HG02678 (cell line): ENCODE measurements at regions not wholly inside any gene's neighbourhood (a gene's known extent, or its start where the extent isn't known, plus 50 kb on each side); places are given as distances from the start of the nearest gene placed in this dataset.

ENCODE experiments used
- ATAC-seq: cut with Tn5 transposase; IDR thresholded peaks from one replicate; pipeline ENCODE4 v1.9.1; 2021; ENCODE audit warnings: mild to moderate bottlenecking, moderate library complexity; ENCODE audit not compliant: unreplicated experiment

DNA sequence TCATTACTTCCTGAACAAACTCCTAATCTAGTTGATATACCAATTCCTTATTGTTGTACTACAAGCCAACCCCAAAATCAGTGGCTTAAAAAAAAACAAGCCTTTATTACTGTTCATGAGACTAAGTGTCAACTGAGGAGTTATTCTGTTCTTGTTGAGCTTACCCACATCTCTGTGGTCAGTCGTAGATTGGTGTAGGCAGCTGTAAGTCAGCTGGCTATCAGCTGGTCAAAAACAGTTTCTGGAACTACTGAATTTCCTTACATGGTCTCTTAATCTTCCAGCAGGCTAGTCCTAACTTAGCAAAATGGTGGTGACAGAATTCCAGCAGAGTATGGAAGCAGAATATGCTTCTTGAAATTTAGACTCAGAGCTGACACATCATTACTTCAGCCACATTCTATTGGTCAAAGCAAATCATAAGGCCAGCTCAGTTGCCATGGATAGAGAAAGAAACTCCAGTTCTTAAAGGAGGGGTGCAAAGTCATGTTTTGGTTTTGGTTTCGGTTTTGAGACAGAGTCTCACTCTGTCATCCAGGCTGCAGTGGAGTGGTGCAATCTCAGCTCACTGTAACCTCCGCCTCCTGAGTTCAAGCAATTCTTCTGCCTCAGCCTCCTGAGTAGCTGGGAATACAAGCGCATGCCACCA, 386.1 kb upstream of the MPDZ start:
- no peak for ATAC-seq

DNA sequence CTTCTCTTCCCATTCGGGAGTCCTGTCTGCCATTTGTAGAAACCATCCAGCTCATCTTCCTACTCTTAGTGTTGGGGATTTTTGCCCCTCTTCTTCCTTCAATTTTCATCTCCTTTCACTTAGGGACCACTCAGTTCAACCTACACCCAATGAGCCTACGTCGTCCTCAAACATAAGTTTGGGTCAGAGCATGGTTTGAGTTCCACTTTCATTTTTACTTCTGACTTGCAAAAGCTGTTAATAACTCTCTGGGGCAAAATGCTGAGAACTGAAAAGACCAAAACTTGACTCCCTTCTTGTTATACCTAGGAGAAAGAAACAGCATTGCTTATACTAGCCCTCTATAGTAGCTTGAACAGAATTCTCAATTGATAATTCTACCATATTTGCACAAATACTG, 381.5 kb upstream of the MPDZ start:
- peak; percentile 61 for ATAC-seq

DNA sequence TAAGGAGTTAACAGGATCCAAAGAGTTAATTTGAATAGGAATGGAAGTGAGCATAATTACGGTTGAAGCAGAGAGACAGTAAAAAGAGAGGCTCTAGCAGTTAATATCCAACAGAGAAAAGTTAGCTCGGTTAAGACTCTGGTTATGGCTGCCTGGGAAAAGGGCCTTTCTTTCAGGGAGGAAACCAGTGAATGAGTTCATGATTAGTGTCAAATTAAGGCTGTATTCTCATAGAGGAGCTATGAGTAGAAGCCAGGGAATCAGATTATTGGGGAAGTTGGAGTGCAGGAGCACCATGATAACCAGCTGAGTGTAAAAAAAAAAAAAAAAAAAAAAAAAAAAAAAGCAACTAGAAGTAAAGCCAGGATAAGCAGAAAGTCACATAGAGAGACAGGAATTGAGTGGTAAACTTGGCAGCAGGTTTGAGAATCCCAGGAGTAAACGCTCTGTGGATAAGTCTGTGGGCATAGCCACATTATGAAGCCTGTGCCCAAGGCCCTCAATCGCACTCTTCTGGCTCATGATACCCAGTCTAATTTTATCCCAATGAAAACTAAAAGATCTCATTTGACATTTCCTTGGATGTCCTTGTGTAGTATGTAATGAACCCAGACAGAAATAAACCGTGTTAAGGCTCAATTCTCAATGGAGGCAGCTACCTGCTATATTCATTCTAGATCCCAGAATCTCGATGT, 372.6 kb upstream of the MPDZ start:
- no peak for ATAC-seq

DNA sequence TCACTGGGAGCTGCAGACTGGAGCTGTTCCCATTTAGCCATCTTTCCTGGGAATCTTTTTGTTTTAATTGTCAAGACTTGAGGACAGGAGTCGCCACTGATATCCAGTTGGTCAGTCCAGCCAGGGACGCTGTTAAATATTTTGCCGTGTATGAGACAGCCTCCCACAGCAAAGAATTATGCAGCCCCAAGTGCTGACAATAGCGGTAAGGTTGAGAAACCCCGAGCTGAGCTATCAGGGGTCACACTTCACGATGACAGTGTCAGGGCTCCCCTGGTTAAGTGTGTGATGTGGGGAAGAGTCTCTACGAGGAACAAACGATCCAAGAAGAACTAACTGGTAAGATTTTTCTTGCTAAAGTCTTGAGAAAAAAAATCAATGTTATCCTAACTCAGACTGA, 372.0 kb upstream of the MPDZ start:
- ATAC-seq = no peak

DNA sequence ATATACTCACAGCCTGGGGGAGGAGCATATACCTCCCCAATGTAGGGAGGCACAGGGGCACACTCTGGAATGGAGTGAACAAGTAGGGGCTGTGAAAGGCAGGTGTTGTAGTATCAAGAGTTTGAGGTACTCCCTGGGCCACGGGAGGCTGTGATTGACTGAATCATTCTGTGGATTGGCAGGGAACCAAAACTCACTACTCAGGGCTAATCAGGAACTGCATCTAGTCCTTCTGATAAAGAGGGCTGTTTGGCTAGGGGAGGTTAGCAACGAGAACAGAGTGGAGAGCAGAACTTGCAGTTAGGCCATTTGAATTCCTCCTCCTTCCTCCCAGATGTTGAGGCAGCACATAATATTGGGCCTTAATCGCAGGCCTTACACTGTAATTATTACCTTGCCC, 369.2 kb upstream of the MPDZ start:
- no peak for ATAC-seq

DNA sequence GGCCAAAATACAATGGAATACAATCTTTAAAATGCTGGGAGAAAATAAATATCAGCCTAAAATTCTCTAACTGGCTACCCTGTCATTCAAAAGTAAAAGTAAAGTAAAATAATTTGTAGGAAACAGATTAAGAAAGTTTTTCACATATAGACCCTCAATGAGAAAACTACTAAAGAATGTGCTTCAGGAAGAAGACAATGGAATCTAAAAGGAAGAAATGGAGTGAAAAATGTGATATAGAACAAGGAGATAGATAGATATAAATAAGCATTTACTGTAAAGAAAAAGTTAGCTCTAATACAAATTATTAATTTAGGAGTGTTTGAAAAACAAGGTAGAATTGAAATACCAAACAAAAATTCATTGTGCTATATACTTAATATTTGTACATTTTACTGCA, 368.6 kb upstream of the MPDZ start:
- no peak for ATAC-seq

DNA sequence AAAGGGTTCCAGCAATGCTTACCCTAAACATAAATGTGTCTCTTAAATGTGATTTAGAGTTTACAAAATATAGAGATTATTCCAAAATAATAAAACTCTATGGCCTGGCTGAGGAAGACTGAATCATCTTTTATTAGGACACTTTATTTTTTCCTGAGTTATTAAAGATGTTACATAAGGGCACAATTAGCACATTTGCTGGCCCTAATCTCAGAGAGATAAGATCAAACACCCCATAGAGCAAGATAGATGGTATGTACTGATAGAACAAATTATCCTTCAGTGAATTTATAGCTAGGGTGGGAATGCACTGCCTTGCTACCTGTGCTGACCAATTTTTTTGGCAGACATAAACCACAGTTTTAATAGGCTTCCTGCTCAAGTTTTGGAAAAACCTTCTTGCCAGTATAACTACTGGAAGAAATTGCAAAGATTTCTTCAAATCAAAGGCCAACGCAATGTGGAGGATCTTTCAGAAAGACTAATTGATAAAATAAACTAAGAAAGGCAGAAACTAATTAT, 367.1 kb upstream of the MPDZ start:
- ATAC-seq = no peak

DNA sequence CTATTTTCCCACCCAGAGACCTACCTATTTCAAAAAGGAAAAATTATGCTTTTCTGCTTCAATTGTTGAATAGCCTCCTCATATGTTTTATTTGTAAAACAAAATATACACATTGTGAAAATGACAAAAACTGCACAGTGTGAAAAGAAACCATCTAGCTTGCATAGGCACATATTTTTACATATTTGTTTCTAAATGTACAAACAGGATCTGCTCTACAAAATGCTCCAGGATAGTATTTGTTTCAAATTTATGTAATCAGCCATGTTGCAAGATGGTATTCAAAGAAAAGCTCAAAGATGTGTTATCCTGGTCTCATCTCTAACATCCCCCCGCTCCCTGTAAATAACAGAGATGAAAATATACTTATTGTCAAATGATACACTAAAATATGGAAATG, 366.1 kb upstream of the MPDZ start:
- no peak for ATAC-seq

DNA sequence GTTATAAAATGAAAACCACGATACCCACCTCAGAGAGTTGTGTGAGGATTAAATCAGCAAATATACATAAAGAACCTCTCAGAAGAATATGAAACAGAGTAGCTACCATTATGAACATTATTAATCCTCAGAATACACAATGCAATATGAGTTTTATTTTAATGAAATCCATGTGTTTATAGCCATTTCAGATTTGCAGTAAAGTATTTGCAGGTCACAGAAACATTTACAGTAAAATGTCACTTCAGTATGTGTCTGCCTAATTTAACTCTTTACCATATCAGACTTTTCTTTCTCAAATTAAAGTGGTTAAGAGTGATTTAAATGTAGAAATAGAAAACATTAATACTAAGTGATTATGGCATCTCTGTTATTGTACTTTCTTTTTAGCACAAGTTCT, 365.2 kb upstream of the MPDZ start:
- no peak for ATAC-seq

DNA sequence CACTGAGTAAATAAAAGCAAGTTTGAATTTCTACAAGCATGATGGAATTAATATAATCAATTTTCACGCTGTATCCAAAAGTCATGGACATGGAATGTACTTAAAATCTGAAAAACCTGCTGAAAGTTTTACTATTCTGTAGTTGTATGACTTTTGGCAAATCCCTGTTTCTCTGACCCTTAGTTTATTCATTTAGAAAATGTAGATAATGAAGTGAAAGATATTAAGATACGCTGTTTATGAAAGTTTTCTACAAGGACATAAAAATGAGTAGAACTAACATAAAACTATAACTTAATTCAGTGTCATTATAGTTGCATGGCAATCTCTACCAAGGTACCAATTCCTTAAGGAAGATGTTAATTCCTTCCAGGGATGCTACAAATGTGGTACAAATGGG, 363.2 kb upstream of the MPDZ start:
- ATAC-seq = no peak

DNA sequence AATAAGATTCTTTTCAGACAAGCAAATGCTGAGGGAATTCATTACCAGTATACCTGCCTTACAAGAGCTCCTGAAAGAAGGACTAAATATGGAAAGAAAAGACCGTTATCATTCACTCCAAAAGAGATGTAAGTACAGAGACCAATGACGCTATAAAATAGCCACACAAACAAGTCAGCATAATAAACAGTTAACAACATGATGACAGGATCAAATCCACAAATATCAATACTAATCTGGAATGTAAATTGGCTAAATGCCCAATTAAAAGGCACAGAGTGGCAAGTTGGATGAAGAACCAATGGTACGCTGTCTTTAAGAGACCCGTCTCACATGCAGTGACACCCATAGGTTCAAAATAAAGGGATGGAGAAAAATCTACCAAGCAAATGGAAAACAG, 349.6 kb upstream of the MPDZ start:
- ATAC-seq = no peak

DNA sequence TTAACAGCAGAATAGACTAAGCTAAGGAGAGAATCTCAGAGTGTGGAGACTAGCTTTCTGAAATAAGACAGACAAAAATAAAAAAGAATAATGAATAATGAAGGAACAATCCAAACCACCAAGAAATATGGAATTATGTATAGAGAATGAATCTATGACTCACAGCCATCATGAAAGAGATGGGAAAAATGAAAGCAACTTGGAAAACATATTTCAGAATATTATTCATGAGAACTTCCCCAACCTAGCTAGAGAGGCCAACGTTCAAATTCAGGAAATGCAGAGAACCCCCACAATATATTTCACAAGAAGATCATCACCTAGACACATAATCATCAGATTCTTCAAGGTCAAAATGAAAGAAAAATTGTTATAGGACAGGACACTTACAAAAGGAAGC, 349.0 kb upstream of the MPDZ start:
- no peak for ATAC-seq

DNA sequence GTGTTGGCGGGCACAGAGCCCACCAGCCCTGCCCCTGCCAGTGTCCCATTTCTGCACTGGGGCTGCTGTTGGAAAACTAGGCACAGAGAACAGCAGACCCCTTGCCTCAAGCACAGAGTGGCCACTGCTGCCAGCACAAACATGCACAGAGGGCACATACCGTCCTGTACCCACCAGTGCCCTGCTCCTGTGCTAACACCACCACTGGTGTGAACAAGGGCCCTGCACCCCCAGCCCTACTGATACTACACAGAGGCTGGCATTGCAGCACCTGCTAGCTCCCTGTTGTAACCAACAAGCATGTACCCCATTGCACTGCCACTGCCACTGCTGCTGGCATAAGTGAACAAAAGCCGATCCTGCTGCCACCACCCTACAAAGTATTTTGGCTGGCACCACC, 348.0 kb upstream of the MPDZ start:
- no peak for ATAC-seq

DNA sequence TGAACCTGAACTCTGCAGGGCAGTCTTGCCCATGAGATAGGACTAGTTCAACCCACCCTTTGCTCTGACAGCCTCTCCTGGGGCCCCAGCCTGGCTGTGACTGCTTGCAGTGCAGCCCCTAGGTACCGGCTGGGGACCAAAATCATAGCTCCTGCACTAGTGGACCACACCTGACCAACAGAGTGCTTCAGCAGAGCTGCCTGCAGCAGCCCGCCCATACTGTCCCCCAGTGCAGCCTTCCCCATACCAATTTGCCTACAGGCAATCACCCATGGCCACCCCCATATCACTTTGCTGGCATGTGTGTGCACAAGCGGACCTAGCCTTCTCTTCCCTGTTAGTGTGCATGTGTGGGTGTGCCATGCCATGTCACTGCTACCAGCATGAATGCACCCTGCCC, 347.6 kb upstream of the MPDZ start:
- no peak for ATAC-seq

DNA sequence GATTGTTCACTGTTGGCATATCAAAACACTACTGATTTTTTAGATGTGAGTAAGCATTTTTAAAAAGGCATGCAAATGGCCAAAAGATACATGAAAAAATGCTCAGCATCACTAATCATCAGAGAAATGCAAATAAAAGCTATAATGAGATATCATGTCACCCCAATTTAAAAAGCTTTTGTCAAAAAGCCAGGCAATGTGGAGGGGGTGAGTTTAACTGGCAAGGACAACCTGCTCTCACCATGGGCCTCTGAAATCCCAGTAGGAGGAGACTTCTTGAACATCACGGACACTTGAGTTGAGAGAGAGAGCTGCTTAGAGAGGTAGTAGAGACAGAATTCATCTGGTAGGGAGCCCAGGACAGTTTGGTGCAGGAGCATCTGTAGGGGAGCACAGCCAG, 347.1 kb upstream of the MPDZ start:
- no peak for ATAC-seq

DNA sequence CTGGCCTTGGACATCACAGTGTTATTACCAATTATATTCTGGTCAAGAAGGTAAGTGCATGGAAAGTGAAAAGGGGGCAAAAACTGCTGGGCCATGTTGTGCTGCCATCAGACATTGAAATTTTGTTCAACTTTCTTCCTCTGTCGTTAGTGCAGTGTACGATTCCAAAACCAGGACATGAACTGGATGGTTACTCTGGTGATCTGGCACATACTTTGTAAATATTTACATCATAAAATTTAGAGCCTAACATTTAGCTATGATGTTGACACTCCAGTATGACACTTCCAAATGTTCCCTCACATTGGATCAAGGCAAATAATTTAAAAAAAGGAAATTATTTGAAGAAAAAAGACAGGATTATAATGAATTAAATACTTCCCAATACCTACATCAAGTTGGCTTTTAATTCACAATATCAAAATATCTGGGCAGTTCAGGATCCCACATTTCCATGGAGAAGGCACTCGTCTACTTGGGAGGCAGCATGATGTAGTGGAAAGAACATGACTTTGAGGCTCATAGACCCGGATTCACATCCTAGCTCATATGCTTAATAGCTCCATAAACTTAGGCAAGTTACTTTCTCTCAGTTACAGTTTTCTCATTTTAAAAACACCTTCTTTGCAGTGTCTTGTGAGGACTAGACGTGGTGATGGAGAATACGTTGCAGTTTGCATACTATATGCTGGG, 342.5 kb upstream of the MPDZ start:
- no peak for ATAC-seq

DNA sequence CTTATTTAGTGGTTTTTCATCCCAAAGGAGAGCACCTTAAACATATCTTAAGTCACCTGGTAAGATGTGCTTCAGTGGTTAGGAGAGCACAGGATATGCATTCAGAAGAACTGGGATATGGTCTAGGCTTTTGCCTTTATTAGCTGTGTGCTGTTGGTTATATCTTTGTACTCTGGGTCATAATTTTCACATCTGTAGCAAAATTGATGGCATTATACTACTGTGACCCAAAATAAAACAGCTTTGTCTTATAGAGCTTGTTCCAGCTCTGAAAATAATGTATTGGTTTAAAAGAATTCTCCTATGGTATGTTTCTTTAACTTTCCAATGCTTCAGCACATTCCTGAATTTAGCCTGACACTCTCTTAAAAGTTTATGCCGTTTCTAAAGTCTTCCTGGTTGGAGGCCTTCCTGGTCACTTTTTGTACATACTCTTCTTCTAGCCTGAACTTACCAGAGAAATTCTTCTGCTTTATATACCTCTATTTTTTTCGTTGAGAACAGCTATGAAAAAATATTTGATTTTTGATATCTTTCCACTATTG, 337.1 kb upstream of the MPDZ start:
- no peak for ATAC-seq

DNA sequence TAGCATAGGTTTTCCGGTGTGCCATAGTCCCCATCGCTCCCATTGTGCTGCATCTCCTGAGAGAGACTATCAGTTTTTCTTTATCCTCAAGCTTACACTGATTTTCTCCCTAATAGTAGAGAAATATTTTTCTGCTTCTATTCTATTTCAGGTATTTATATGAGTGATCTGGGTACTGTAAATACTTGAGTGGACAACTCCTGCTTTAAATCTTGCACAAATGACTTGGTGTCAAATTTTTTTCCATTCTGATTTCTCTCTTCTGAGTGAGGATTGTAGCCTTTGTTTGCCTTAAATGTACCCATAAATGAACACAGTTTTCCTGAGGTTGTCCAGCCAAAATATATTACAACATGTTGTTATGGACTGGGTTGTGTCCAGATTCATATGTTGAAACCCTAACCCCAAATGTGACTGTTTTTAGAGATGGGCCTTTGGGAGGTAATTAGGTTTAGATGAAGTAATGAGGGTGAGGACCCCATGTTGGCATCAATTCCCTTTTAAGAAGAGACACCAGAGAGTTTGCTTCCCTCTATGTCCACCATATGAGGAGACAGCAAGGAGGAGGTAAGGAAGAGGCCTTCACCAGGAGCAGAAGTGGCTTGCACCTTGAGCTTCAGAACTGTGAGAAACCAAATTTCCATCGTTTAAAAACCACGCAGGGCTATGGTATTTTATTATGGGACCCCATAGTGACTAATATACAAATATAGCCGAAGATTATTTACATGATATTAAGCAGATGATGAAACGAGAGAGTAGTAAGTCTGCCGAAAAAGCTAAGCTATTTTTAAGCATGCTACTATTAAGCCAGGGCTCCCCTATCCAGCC, 336.4 kb upstream of the MPDZ start:
- no peak for ATAC-seq

DNA sequence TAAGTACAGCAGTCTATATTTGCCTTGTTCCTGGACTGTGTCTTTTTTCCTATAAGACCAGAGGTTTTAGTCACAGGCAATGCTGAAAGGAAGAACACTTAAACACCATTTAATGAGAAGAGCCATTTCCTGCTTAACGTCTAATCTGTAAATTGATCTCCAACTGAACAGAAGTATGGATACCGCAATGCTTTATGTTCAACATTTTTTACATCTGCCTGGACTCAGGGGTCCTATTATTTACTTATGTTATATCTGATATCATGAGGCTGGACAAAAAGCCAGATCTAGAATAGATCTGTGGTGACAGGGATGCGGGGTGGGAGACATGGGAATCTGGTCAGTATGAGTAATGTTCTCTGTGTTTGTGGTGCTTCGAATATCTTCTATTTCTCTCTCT, 334.6 kb upstream of the MPDZ start:
- ATAC-seq = no peak

DNA sequence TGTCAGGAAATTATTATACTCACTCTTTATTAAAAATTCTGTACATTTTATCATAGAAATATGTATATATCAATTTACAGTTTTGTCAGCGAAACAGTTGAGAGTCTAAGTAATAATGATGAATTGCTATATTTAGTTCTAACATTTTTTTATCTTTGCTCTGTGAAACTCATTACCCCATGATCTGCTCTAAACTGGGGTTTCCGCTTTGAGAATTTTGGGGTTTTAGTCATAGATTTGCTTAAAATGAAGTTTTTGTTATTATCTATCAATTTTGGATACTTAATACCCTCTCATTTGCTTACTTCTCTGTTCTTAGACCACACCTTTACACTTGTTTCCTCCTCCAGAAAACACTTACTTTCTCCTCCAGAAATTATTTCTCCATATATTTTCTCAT, 333.8 kb upstream of the MPDZ start:
- ATAC-seq = no peak

DNA sequence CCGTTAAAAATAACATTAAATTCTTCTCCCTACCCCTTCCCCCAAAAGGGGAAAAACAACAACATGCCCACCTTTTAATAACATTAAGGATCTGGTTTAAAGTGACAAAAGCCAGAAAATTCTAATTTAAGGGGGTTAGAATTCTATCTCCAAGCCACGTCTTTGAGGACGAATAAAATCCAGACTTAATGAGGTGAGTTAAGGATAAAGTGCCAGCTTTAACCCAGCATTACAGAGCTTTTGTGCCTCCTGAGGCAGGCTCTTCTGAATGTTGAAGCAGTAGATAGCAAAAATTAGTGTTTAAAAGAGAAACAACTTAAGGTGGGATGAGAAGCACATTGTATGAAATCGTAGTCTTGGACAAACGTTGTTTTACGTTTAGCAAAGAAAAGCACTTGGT, 329.0 kb upstream of the MPDZ start:
- no peak for ATAC-seq
